ENCODE measurements at regions not wholly inside any gene's neighbourhood (a gene's known extent, or its start where the extent isn't known, plus 50 kb on each side); places are given as distances from the start of the nearest gene placed in this dataset.

DNA sequence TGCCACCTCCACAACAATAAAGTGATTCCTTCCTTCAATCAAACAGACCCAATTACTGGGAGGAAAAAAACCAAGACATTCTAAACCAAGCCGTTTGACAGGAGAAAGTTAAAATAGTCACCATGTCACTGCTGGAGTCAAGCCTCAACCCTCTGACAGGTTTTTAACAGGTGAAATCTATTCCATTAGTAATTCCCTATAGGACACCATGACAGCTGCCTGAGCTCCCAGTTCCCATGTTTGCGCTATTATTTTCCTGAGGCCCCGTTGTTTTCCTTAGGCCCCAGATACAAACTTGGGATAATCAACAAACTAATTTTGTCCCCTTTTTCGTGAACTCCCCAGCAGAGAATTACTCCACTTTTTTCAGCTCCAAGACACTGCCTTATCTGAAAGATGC is 113.9 kb downstream of the ARL5B start:
- no peak overlapping the region for H3K4me2 ChIP-seq (ENCODE audit: low read depth, low read length, poor library complexity, severe bottlenecking)

DNA sequence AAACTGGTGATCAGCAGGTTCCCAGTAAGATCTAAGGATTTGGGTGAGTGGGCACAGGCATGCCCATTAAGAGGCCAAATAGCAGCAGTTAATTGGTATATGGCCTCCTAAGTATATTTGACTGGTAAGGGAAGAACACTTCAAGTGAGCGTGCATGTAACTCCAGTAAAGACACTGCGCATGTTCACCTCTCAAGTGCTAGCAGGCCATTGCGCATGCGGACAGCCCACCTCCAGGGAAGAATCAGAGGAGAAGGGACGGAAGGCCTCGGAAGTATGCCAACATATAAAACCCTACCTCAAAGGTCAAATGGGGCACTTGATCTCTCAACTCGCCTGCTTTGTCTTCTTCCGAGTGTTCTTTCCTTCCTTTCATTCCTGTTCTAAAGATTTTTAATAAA is 118.0 kb downstream of the ARL5B start:
- no peaks in the 10 kb centered on the region for H3K9me2 ChIP-seq (replicated peaks; ENCODE audit: insufficient read depth, low read length)
- H3K27me3 ChIP-seq (ENCODE audit: low read length) = no peaks in the 10 kb centered on the region
- no peaks in the 10 kb centered on the region for H4K20me1 ChIP-seq (ENCODE audit: insufficient read depth, low read depth, low read length)
- H3K4me2 ChIP-seq (ENCODE audit: low read depth, low read length, poor library complexity, severe bottlenecking) = no peak overlapping the region
- H2AFZ ChIP-seq (ENCODE audit: low read length) = no peak overlapping the region
- no peaks in the 10 kb centered on the region for H3K79me2 ChIP-seq (ENCODE audit: low read length)
- no peak for DNase-seq
- H3K4me1 ChIP-seq (ENCODE audit: low read length) = no peaks in the 10 kb centered on the region
- H3K36me3 ChIP-seq (ENCODE audit: insufficient read depth, low read length) = no peaks in the 10 kb centered on the region
- no peaks in the 10 kb centered on the region for H3K9me3 ChIP-seq (ENCODE audit: low read length)
- H3K4me3 ChIP-seq (ENCODE audit: low read length) = no peak overlapping the region
- H3K27ac ChIP-seq (ENCODE audit: low read length) = no peak overlapping the region
- no peak overlapping the region for H3K9ac ChIP-seq (ENCODE audit: low read length)

More for the DNA sequence above, 113.9 kb downstream of the ARL5B start:
- no peaks in the 10 kb centered on the region for H3K4me1 ChIP-seq (ENCODE audit: low read length)
- no peaks in the 10 kb centered on the region for H3K9me3 ChIP-seq (ENCODE audit: low read length)
- H3K9ac ChIP-seq (ENCODE audit: low read length) = no peak overlapping the region
- no peaks in the 10 kb centered on the region for H3K27me3 ChIP-seq (ENCODE audit: low read length)
- DNase-seq = no peak
- no peak overlapping the region for H3K27ac ChIP-seq (ENCODE audit: low read length)
- H2AFZ ChIP-seq (ENCODE audit: low read length) = no peak overlapping the region
- H4K20me1 ChIP-seq (ENCODE audit: insufficient read depth, low read depth, low read length) = no peaks in the 10 kb centered on the region
- H3K79me2 ChIP-seq (ENCODE audit: low read length) = no peaks in the 10 kb centered on the region
- no peaks in the 10 kb centered on the region for H3K9me2 ChIP-seq (replicated peaks; ENCODE audit: insufficient read depth, low read length)
- H3K4me3 ChIP-seq (ENCODE audit: low read length) = no peak overlapping the region
- H3K36me3 ChIP-seq (ENCODE audit: insufficient read depth, low read length) = no peaks in the 10 kb centered on the region

- no peaks in the 10 kb centered on the region for H3K79me2 ChIP-seq (ENCODE audit: low read length)
Observed at GRCh38 chr10:18786478-18786877, 127.2 kb downstream of the ARL5B start.

DNA sequence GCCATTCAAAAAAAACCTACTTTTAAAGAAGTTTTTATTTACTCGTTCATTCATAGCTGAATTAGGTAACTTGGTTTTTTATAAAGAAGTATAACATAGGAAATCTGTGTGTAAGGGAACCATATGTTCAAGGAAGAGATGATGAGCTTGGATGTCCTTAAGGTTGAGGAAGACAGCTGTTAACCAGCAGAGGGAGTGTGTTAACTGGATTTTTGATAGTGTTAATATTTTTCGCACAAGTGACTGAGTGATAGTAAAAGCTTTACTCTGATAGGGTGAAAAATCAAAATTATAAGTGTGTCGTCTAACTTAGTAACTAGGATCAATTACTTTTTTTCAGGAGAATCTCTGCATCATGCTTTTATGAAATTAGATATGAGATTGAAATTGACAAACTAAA is 134.7 kb downstream of the ARL5B start:
- no peaks in the 10 kb centered on the region for H3K36me3 ChIP-seq (ENCODE audit: insufficient read depth, low read length)
- H4K20me1 ChIP-seq (ENCODE audit: insufficient read depth, low read depth, low read length) = no peaks in the 10 kb centered on the region
- no peaks in the 10 kb centered on the region for H3K9me2 ChIP-seq (replicated peaks; ENCODE audit: insufficient read depth, low read length)
- no peaks in the 10 kb centered on the region for H3K27me3 ChIP-seq (ENCODE audit: low read length)
- no peak overlapping the region for H3K4me3 ChIP-seq (ENCODE audit: low read length)
- no peaks in the 10 kb centered on the region for H3K79me2 ChIP-seq (ENCODE audit: low read length)
- H3K9ac ChIP-seq (ENCODE audit: low read length) = no peak overlapping the region
- H3K27ac ChIP-seq (ENCODE audit: low read length) = no peak overlapping the region
- peaks cover 4% of the 10 kb centered on the region; the same call in 1 of the 2 replicates for H3K9me3 ChIP-seq (ENCODE audit: low read length)
- no peaks in the 10 kb centered on the region for H3K4me1 ChIP-seq (ENCODE audit: low read length)
- H2AFZ ChIP-seq (ENCODE audit: low read length) = no peak overlapping the region
- peak; percentile 62 for DNase-seq
- no peak overlapping the region for H3K4me2 ChIP-seq (ENCODE audit: low read depth, low read length, poor library complexity, severe bottlenecking)

More at GRCh38 chr10:18786478-18786877, 127.2 kb downstream of the ARL5B start:
- Histone ChIP-seq H3K27ac (ENCODE audit: low read length) (no peak overlapping the region), H2AFZ (ENCODE audit: low read length) (no peak overlapping the region), H3K4me3 (ENCODE audit: low read length) (no peak overlapping the region), H3K9ac (ENCODE audit: low read length) (no peak overlapping the region), H3K9me3 (ENCODE audit: low read length) (no peaks in the 10 kb centered on the region), H3K4me2 (ENCODE audit: low read depth, low read length, poor library complexity, severe bottlenecking) (no peak overlapping the region), H3K27me3 (ENCODE audit: low read length) (no peaks in the 10 kb centered on the region), H3K9me2 (replicated peaks; ENCODE audit: insufficient read depth, low read length) (no peaks in the 10 kb centered on the region), H3K4me1 (ENCODE audit: low read length) (no peaks in the 10 kb centered on the region), H3K36me3 (ENCODE audit: insufficient read depth, low read length) (no peaks in the 10 kb centered on the region), H4K20me1 (ENCODE audit: insufficient read depth, low read depth, low read length) (no peaks in the 10 kb centered on the region)
- DNase-seq = no peak

- Histone ChIP-seq H3K27ac (ENCODE audit: low read length) (no peak overlapping the region), H3K4me2 (ENCODE audit: low read depth, low read length, poor library complexity, severe bottlenecking) (no peak overlapping the region), H4K20me1 (ENCODE audit: insufficient read depth, low read depth, low read length) (no peaks in the 10 kb centered on the region), H2AFZ (ENCODE audit: low read length) (no peak overlapping the region), H3K9me2 (replicated peaks; ENCODE audit: insufficient read depth, low read length) (no peaks in the 10 kb centered on the region), H3K27me3 (ENCODE audit: low read length) (no peaks in the 10 kb centered on the region), H3K79me2 (ENCODE audit: low read length) (no peaks in the 10 kb centered on the region), H3K9me3 (ENCODE audit: low read length) (peaks cover 4% of the 10 kb centered on the region; the same call in 1 of the 2 replicates), H3K4me3 (ENCODE audit: low read length) (no peak overlapping the region), H3K9ac (ENCODE audit: low read length) (no peak overlapping the region), H3K4me1 (ENCODE audit: low read length) (no peaks in the 10 kb centered on the region), H3K36me3 (ENCODE audit: insufficient read depth, low read length) (no peaks in the 10 kb centered on the region)
- DNase-seq = no peak
Observed at GRCh38 chr10:18795549-18795948, 136.3 kb downstream of the ARL5B start.

DNA sequence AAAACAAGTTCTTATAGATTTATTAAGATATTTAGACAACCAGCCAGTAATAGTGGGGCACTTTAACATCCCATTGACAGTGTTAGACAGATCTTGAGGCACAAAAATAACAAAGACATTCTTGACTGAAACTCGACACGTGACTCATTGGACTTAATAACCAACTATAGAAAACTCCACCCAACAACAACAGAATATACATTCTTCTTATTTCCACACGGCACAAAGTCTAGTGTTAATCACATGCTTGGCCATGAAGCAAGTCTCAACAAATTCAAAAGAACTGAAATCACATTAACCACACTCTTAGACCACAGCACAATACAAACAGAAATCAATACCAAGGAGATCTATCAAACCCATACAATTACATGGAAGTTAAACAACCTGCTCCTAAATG is 138.1 kb downstream of the ARL5B start:
- no peak overlapping the region for H3K9ac ChIP-seq (ENCODE audit: low read length)
- DNase-seq = no peak
- H4K20me1 ChIP-seq (ENCODE audit: insufficient read depth, low read depth, low read length) = no peaks in the 10 kb centered on the region
- no peaks in the 10 kb centered on the region for H3K79me2 ChIP-seq (ENCODE audit: low read length)
- peaks cover 4% of the 10 kb centered on the region; the same call in 1 of the 2 replicates for H3K9me3 ChIP-seq (ENCODE audit: low read length)
- H3K4me2 ChIP-seq (ENCODE audit: low read depth, low read length, poor library complexity, severe bottlenecking) = no peak overlapping the region
- H3K27me3 ChIP-seq (ENCODE audit: low read length) = no peaks in the 10 kb centered on the region
- no peak overlapping the region for H3K4me3 ChIP-seq (ENCODE audit: low read length)
- H3K36me3 ChIP-seq (ENCODE audit: insufficient read depth, low read length) = no peaks in the 10 kb centered on the region
- no peak overlapping the region for H3K27ac ChIP-seq (ENCODE audit: low read length)
- H3K4me1 ChIP-seq (ENCODE audit: low read length) = no peaks in the 10 kb centered on the region
- no peak overlapping the region for H2AFZ ChIP-seq (ENCODE audit: low read length)
- H3K9me2 ChIP-seq (replicated peaks; ENCODE audit: insufficient read depth, low read length) = no peaks in the 10 kb centered on the region

DNA sequence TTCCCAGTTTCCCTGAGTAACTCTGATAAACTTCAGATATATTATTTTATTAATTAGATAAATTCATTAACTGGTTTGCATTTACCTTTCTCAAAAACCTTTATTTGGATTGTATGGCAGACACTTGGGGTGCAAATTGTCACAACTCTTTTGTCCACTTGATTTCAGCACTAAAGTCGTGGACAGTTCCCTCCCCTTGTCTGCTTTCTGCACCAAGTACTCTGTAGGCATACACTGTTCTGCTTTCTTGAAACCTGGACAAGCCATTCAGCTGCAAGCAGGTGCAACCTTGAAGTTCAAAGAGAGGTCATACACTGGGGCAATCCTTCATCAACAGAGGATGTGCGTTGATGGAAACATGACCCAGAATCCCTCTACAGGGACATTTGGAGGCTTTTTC is 162.9 kb downstream of the ARL5B start:
- no peak overlapping the region for H3K4me3 ChIP-seq (ENCODE audit: low read length)
- no peak overlapping the region for H3K9ac ChIP-seq (ENCODE audit: low read length)
- DNase-seq = peak; percentile 64
- H3K27me3 ChIP-seq (ENCODE audit: low read length) = no peaks in the 10 kb centered on the region
- no peak overlapping the region for H2AFZ ChIP-seq (ENCODE audit: low read length)
- H3K9me3 ChIP-seq (ENCODE audit: low read length) = peaks cover 8% of the 10 kb centered on the region
- no peaks in the 10 kb centered on the region for H3K36me3 ChIP-seq (ENCODE audit: insufficient read depth, low read length)
- no peak overlapping the region for H3K4me2 ChIP-seq (ENCODE audit: low read depth, low read length, poor library complexity, severe bottlenecking)
- no peaks in the 10 kb centered on the region for H3K9me2 ChIP-seq (replicated peaks; ENCODE audit: insufficient read depth, low read length)
- H4K20me1 ChIP-seq (ENCODE audit: insufficient read depth, low read depth, low read length) = no peaks in the 10 kb centered on the region
- no peaks in the 10 kb centered on the region for H3K79me2 ChIP-seq (ENCODE audit: low read length)
- no peak overlapping the region for H3K27ac ChIP-seq (ENCODE audit: low read length)
- no peaks in the 10 kb centered on the region for H3K4me1 ChIP-seq (ENCODE audit: low read length)

DNA sequence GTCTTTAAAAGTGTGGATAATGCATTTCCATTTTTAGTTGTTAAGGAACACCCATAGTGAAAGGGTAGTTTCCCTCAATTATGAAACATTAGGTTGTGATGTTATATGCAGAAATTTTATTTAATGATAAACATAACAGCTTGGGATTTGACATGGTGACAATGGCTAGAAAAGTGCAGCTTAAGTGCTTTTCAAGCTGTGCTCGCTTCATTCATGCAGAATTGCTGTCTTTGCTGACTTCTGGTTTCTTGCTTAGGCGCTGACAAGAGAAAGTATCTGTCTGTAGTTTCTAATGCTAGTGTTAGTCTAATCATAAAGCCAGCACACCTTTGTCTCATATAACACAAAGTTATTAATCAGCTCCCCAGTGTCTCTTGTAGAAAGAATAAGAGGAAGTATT is 170.0 kb downstream of the ARL5B start:
- no peak for DNase-seq
- Histone ChIP-seq H3K4me3 (ENCODE audit: low read length) (no peak overlapping the region), H4K20me1 (ENCODE audit: insufficient read depth, low read depth, low read length) (no peaks in the 10 kb centered on the region), H3K36me3 (ENCODE audit: insufficient read depth, low read length) (no peaks in the 10 kb centered on the region), H3K27ac (ENCODE audit: low read length) (no peak overlapping the region), H2AFZ (ENCODE audit: low read length) (no peak overlapping the region), H3K9ac (ENCODE audit: low read length) (no peak overlapping the region), H3K4me2 (ENCODE audit: low read depth, low read length, poor library complexity, severe bottlenecking) (no peak overlapping the region), H3K9me2 (replicated peaks; ENCODE audit: insufficient read depth, low read length) (no peaks in the 10 kb centered on the region), H3K9me3 (ENCODE audit: low read length) (peaks cover 4% of the 10 kb centered on the region; the same call in 1 of the 2 replicates), H3K4me1 (ENCODE audit: low read length) (no peaks in the 10 kb centered on the region), H3K27me3 (ENCODE audit: low read length) (no peaks in the 10 kb centered on the region), H3K79me2 (ENCODE audit: low read length) (no peaks in the 10 kb centered on the region)

DNA sequence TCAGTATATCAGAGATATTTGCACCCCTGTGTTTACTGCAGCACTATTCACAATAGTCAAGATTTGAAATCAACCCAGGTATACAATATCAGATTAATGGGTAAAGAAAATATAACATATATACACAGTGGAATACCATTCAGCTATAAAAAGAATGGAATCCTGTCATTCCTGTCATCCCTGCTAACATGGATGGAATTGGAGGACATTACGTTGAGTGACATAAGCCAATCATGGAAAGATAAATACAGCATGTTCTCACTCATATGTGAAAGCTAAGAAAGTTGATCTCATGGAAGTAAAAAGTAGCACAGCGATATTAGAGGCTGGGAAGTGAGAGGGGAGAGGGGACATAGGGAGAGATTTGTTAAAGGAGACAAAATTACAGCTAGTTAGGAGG is 171.0 kb downstream of the ARL5B start:
- no peaks in the 10 kb centered on the region for H4K20me1 ChIP-seq (ENCODE audit: insufficient read depth, low read depth, low read length)
- no peaks in the 10 kb centered on the region for H3K9me2 ChIP-seq (replicated peaks; ENCODE audit: insufficient read depth, low read length)
- no peaks in the 10 kb centered on the region for H3K4me1 ChIP-seq (ENCODE audit: low read length)
- no peak overlapping the region for H3K4me2 ChIP-seq (ENCODE audit: low read depth, low read length, poor library complexity, severe bottlenecking)
- DNase-seq = no peak
- peaks cover 4% of the 10 kb centered on the region; the same call in 1 of the 2 replicates for H3K9me3 ChIP-seq (ENCODE audit: low read length)
- H3K79me2 ChIP-seq (ENCODE audit: low read length) = no peaks in the 10 kb centered on the region
- H3K27ac ChIP-seq (ENCODE audit: low read length) = no peak overlapping the region
- no peak overlapping the region for H3K4me3 ChIP-seq (ENCODE audit: low read length)
- no peak overlapping the region for H3K9ac ChIP-seq (ENCODE audit: low read length)
- no peaks in the 10 kb centered on the region for H3K36me3 ChIP-seq (ENCODE audit: insufficient read depth, low read length)
- H2AFZ ChIP-seq (ENCODE audit: low read length) = no peak overlapping the region
- no peaks in the 10 kb centered on the region for H3K27me3 ChIP-seq (ENCODE audit: low read length)

All from Karpas-422 (cell line).